ENCODE measurements at regions not wholly inside any gene's neighbourhood (a gene's known extent, or its start where the extent isn't known, plus 50 kb on each side); places are given as distances from the start of the nearest gene placed in this dataset.
A peak's percentile ranks its signal among the peaks of the same experiment; 100 is the strongest.

- peaks cover 4% of the 10 kb centered on the region for H3K27me3 Mint-ChIP-seq (ENCODE audit: low read depth, poor library complexity)
- DNase-seq: no peak
- H3K36me3 Mint-ChIP-seq (ENCODE audit: low read depth): peaks cover 8% of the 10 kb centered on the region
- H3K27ac Mint-ChIP-seq: peak overlapping the region; percentile 64
- H3K4me3 Mint-ChIP-seq: peak overlapping the region; percentile 16
- H3K9me3 Mint-ChIP-seq: peaks cover 20% of the 10 kb centered on the region
- H3K4me1 Mint-ChIP-seq: peaks cover 44% of the 10 kb centered on the region
- TF ChIP-seq CTCF (IDR thresholded peaks at IDR 0.05): no peak
Measured at GRCh38 chr3:23711916-23712494, 93.8 kb upstream of the UBE2E1 start.

- Mint-ChIP-seq H3K4me3 (peak overlapping the region; percentile 17), H3K9me3 (peaks cover 20% of the 10 kb centered on the region), H3K27ac (peak overlapping the region; percentile 50), H3K4me1 (peaks cover 44% of the 10 kb centered on the region), H3K36me3 (ENCODE audit: low read depth) (peaks cover 8% of the 10 kb centered on the region), H3K27me3 (ENCODE audit: low read depth, poor library complexity) (peaks cover 4% of the 10 kb centered on the region)
- TF ChIP-seq CTCF (IDR thresholded peaks at IDR 0.05): no peak
- DNase-seq: peak; percentile 52
Measured at GRCh38 chr3:23712656-23713559, 92.8 kb upstream of the UBE2E1 start.

- TF ChIP-seq CTCF (IDR thresholded peaks at IDR 0.05): no peak
- peaks cover 4% of the 10 kb centered on the region for H3K27me3 Mint-ChIP-seq (ENCODE audit: low read depth, poor library complexity)
- H3K4me1 Mint-ChIP-seq: peaks cover 44% of the 10 kb centered on the region
- DNase-seq: no peak
- H3K9me3 Mint-ChIP-seq: peaks cover 20% of the 10 kb centered on the region
- H3K27ac Mint-ChIP-seq: peak overlapping the region; percentile 31
- H3K4me3 Mint-ChIP-seq: no peak overlapping the region
- peaks cover 8% of the 10 kb centered on the region for H3K36me3 Mint-ChIP-seq (ENCODE audit: low read depth)
Measured at GRCh38 chr3:23713641-23714040, 92.1 kb upstream of the UBE2E1 start.

- peaks cover 18% of the 10 kb centered on the region for H3K9me3 Mint-ChIP-seq
- H3K27me3 Mint-ChIP-seq (ENCODE audit: low read depth, poor library complexity): no peaks in the 10 kb centered on the region
- H3K27ac Mint-ChIP-seq: no peak overlapping the region
- peaks cover 8% of the 10 kb centered on the region for H3K36me3 Mint-ChIP-seq (ENCODE audit: low read depth)
- H3K4me3 Mint-ChIP-seq: no peak overlapping the region
- no peaks in the 10 kb centered on the region for H3K4me1 Mint-ChIP-seq
- DNase-seq: no peak
- no peak for TF ChIP-seq CTCF (IDR thresholded peaks at IDR 0.05)
Measured at GRCh38 chr3:23720059-23720458, 85.7 kb upstream of the UBE2E1 start.

- Mint-ChIP-seq H3K4me3 (no peak overlapping the region), H3K27me3 (ENCODE audit: low read depth, poor library complexity) (no peaks in the 10 kb centered on the region), H3K4me1 (no peaks in the 10 kb centered on the region), H3K9me3 (peaks cover 9% of the 10 kb centered on the region), H3K36me3 (ENCODE audit: low read depth) (peaks cover 3% of the 10 kb centered on the region), H3K27ac (no peak overlapping the region)
- no peak for TF ChIP-seq CTCF (IDR thresholded peaks at IDR 0.05)
- no peak for DNase-seq
Measured at GRCh38 chr3:23720885-23721284, 84.9 kb upstream of the UBE2E1 start.

Measured in nephron progenitor cell (in vitro differentiated cells).